SK-N-SH treated with all-trans-retinoic acid at 6 μM for 48 hours (cell line): ENCODE measurements at regions not wholly inside any gene's neighbourhood (a gene's known extent, or its start where the extent isn't known, plus 50 kb on each side); places are given as distances from the start of the nearest gene placed in this dataset.

ENCODE experiments used
- ATAC-seq: fragments of 200-7000 bp; cut with Tn5 transposase; 3 replicates; pipeline ENCODE4 v1.9.1; 2020; ENCODE audit warnings: mild to moderate bottlenecking, moderate library complexity
- ARNTL ChIP-seq: fragments of 450-650 bp; formaldehyde crosslinking; IDR thresholded peaks from 2 replicates; pipeline ENCODE4 v1.5.0; 2020; ENCODE audit warnings: low read depth, mild to moderate bottlenecking, moderate library complexity, borderline replicate concordance
- BACH2 ChIP-seq: fragments of 250-450 bp; sonication (Bioruptor Pico); IDR thresholded peaks from 2 replicates; pipeline ENCODE4 v1.9.0; 2021; ENCODE audit warnings: mild to moderate bottlenecking, borderline replicate concordance
- CSDC2 ChIP-seq: fragments of 250-450 bp; sonication (Bioruptor Pico); IDR thresholded peaks from 2 replicates; pipeline ENCODE4 v1.5.0; 2020; ENCODE audit warnings: mild to moderate bottlenecking, moderate library complexity
- ESRRG ChIP-seq: fragments of 250-450 bp; sonication (Bioruptor Pico); IDR thresholded peaks from 2 replicates; pipeline ENCODE4 v1.6.1; 2021; ENCODE audit warnings: mild to moderate bottlenecking
- GLIS3 ChIP-seq: fragments of 250-450 bp; sonication (Bioruptor Pico); IDR thresholded peaks from 2 replicates; pipeline ENCODE4 v1.5.0; 2020; ENCODE audit warnings: mild to moderate bottlenecking, moderate library complexity
- ISL1 ChIP-seq: fragments of 250-450 bp; sonication (Bioruptor Pico); IDR thresholded peaks from 2 replicates; pipeline ENCODE4 v2.1.2; 2022; ENCODE audit warnings: mild to moderate bottlenecking, moderate library complexity
- OSR1 ChIP-seq: fragments of 250-450 bp; sonication (Bioruptor Pico); IDR thresholded peaks from 2 replicates; pipeline ENCODE4 v1.8.0; 2022; ENCODE audit warnings: moderate library complexity, mild to moderate bottlenecking, inconsistent platforms
- PPARA ChIP-seq: fragments of 250-450 bp; sonication (Bioruptor Pico); IDR thresholded peaks from 2 replicates; pipeline ENCODE4 v1.5.0; 2020; ENCODE audit warnings: mild to moderate bottlenecking, borderline replicate concordance
- RARB ChIP-seq: fragments of 250-450 bp; sonication (Bioruptor Pico); IDR thresholded peaks from 2 replicates; pipeline ENCODE4 v1.8.0; 2021; ENCODE audit warnings: mild to moderate bottlenecking, moderate library complexity
- SNAI2 ChIP-seq: fragments of 250-450 bp; sonication (Bioruptor Pico); IDR thresholded peaks from 2 replicates; pipeline ENCODE4 v1.5.0; 2020; ENCODE audit warnings: mild to moderate bottlenecking, moderate library complexity
- TCF4 ChIP-seq: fragments of 250-450 bp; sonication (Bioruptor Pico); IDR thresholded peaks from 2 replicates; pipeline ENCODE4 v1.8.0; 2021; ENCODE audit warnings: mild to moderate bottlenecking, moderate library complexity, borderline replicate concordance
- TOX ChIP-seq: fragments of 250-450 bp; sonication (Bioruptor Pico); IDR thresholded peaks from 2 replicates; pipeline ENCODE4 v1.8.0; 2021; ENCODE audit warnings: mild to moderate bottlenecking, moderate library complexity, borderline replicate concordance
- ZC3H10 ChIP-seq: fragments of 250-450 bp; sonication (Bioruptor Pico); IDR thresholded peaks from 2 replicates; pipeline ENCODE4 v1.5.1; 2021; ENCODE audit warnings: mild to moderate bottlenecking, moderate library complexity
- ZFP3 ChIP-seq: fragments of 250-450 bp; sonication (Bioruptor Pico); IDR thresholded peaks from 2 replicates; pipeline ENCODE4 v1.5.0; 2020; ENCODE audit warnings: mild to moderate bottlenecking, moderate library complexity
- ZFP30 ChIP-seq: fragments of 450-650 bp; formaldehyde crosslinking; IDR thresholded peaks from 2 replicates; pipeline ENCODE4 v1.5.0; 2022; ENCODE audit warnings: mild to moderate bottlenecking, moderate library complexity
- ZNF565 ChIP-seq: fragments of 450-650 bp; formaldehyde crosslinking; conservative IDR thresholded peaks from 2 replicates; pipeline ENCODE4 v1.5.0; 2020; ENCODE audit warnings: low read depth, mild to moderate bottlenecking, moderate library complexity
- ZNF70 ChIP-seq: fragments of 450-650 bp; formaldehyde crosslinking; IDR thresholded peaks from 2 replicates; pipeline ENCODE4 v1.5.0; 2020; ENCODE audit warnings: mild to moderate bottlenecking, moderate library complexity
- ZNF8 ChIP-seq: fragments of 450-650 bp; formaldehyde crosslinking; IDR thresholded peaks from 2 replicates; pipeline ENCODE4 v1.5.0; 2020; ENCODE audit warnings: mild to moderate bottlenecking, moderate library complexity
- TF ChIP-seq, protein P1 (sequence below): fragments of 250-450 bp; sonication (Bioruptor Pico); IDR thresholded peaks from 2 replicates; pipeline ENCODE4 v1.5.0; 2020; ENCODE audit warnings: mild to moderate bottlenecking, moderate library complexity
- TF ChIP-seq, protein P2 (sequence below): fragments of 250-450 bp; sonication (Bioruptor Pico); IDR thresholded peaks from 2 replicates; pipeline ENCODE4 v1.5.1; 2021; ENCODE audit warnings: mild to moderate bottlenecking, moderate library complexity
- TF ChIP-seq, protein P3 (sequence below): fragments of 250-450 bp; sonication (Bioruptor Pico); IDR thresholded peaks from 2 replicates; pipeline ENCODE4 v1.8.0; 2020; ENCODE audit warnings: mild to moderate bottlenecking, moderate library complexity, borderline replicate concordance

DNA sequence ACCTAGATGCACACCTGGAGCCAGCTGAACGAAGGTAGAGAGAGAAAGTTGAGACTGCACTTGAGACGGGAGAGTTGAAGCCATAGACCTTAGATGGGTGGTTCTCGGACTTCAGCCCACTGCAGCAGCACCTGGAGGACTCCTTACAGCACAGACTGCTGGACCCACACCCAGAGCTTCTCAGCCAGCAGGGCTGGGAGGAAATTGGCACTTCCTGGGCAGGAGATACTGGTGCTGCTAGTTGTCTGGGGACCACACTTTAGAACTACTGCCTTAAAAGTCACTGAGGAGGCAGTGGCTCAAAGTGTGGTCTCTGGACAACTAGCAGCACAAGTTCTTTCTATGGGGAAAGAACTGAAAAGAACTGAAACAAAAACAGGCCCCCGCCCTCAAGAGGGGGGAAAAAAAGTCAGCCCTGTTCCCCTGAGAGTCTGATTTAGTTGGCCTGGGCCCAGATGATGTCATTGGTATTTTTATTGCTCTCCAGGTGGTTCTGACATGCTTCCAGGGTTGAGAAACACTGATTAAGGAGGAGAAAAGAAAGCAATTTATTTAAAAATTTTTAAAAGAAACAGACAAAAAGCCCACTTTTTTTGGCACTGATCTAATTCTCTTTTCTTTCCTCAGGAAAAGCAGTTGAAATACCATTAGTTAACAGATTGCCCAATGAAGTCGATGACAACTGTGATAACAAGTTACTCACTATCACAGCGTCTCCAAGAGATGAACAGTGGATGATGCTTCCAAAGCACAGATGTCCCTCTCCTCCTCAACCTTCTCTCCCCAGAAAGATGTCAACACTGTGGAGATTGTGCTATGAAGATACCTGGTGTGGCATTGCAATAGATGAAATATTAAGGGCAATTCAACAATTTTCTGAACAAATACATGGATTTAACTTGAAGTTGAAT lies 73.6 kb upstream of the ADAMTS16 start:
- no peak for ATAC-seq
- TF ChIP-seq, protein P1, sequence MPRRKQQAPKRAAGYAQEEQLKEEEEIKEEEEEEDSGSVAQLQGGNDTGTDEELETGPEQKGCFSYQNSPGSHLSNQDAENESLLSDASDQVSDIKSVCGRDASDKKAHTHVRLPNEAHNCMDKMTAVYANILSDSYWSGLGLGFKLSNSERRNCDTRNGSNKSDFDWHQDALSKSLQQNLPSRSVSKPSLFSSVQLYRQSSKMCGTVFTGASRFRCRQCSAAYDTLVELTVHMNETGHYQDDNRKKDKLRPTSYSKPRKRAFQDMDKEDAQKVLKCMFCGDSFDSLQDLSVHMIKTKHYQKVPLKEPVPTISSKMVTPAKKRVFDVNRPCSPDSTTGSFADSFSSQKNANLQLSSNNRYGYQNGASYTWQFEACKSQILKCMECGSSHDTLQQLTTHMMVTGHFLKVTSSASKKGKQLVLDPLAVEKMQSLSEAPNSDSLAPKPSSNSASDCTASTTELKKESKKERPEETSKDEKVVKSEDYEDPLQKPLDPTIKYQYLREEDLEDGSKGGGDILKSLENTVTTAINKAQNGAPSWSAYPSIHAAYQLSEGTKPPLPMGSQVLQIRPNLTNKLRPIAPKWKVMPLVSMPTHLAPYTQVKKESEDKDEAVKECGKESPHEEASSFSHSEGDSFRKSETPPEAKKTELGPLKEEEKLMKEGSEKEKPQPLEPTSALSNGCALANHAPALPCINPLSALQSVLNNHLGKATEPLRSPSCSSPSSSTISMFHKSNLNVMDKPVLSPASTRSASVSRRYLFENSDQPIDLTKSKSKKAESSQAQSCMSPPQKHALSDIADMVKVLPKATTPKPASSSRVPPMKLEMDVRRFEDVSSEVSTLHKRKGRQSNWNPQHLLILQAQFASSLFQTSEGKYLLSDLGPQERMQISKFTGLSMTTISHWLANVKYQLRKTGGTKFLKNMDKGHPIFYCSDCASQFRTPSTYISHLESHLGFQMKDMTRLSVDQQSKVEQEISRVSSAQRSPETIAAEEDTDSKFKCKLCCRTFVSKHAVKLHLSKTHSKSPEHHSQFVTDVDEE (CRISPR knock-in tag) = no peak
- TF ChIP-seq ISL1 = no peak
- no peak for TF ChIP-seq OSR1 (CRISPR knock-in tag)
- no peak for TF ChIP-seq CSDC2 (CRISPR knock-in tag)
- TF ChIP-seq ZNF8 = no peak
- TF ChIP-seq ZFP3 (CRISPR knock-in tag) = no peak
- TF ChIP-seq GLIS3 (CRISPR knock-in tag) = no peak
- no peak for TF ChIP-seq ZNF565
- TF ChIP-seq TOX (CRISPR knock-in tag) = no peak
- no peak for TF ChIP-seq SNAI2 (CRISPR knock-in tag)
- no peak for TF ChIP-seq TCF4 (CRISPR knock-in tag)
- no peak for TF ChIP-seq ESRRG
- TF ChIP-seq, protein P2, sequence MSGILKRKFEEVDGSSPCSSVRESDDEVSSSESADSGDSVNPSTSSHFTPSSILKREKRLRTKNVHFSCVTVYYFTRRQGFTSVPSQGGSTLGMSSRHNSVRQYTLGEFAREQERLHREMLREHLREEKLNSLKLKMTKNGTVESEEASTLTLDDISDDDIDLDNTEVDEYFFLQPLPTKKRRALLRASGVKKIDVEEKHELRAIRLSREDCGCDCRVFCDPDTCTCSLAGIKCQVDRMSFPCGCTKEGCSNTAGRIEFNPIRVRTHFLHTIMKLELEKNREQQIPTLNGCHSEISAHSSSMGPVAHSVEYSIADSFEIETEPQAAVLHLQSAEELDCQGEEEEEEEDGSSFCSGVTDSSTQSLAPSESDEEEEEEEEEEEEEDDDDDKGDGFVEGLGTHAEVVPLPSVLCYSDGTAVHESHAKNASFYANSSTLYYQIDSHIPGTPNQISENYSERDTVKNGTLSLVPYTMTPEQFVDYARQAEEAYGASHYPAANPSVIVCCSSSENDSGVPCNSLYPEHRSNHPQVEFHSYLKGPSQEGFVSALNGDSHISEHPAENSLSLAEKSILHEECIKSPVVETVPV (CRISPR knock-in tag) = no peak
- TF ChIP-seq ZFP30 (CRISPR knock-in tag) = no peak
- TF ChIP-seq RARB = no peak
- TF ChIP-seq ZC3H10 = no peak
- TF ChIP-seq ARNTL (CRISPR knock-in tag) = no peak
- TF ChIP-seq, all 23 proteins: peak for 0

DNA sequence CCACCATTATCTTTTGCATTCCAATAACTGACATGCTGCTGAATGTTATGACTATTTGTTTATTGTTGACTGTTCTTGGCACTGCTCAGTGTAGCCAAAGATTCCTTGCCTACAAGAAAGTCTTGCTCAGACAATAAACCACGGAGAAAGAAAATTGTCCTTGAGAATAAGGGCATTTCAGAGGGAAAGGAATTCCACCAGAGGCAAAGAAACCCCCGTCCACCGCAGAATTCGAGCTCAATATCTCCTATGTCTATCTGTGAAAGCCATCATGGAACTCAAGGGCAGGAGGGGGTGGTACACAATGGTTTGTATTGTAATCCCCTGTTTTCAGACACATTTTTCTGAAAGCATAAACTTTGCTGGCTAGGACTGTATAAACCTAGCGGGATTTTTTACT lies 70.3 kb upstream of the ADAMTS16 start:
- no peak for ATAC-seq
- TF ChIP-seq, protein P3, sequence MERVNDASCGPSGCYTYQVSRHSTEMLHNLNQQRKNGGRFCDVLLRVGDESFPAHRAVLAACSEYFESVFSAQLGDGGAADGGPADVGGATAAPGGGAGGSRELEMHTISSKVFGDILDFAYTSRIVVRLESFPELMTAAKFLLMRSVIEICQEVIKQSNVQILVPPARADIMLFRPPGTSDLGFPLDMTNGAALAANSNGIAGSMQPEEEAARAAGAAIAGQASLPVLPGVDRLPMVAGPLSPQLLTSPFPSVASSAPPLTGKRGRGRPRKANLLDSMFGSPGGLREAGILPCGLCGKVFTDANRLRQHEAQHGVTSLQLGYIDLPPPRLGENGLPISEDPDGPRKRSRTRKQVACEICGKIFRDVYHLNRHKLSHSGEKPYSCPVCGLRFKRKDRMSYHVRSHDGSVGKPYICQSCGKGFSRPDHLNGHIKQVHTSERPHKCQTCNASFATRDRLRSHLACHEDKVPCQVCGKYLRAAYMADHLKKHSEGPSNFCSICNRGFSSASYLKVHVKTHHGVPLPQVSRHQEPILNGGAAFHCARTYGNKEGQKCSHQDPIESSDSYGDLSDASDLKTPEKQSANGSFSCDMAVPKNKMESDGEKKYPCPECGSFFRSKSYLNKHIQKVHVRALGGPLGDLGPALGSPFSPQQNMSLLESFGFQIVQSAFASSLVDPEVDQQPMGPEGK (CRISPR knock-in tag) = no peak
- TF ChIP-seq BACH2 (CRISPR knock-in tag) (no peak), SNAI2 (CRISPR knock-in tag) (no peak), ZNF70 (CRISPR knock-in tag) (no peak), ZFP30 (CRISPR knock-in tag) (no peak), ZNF565 (no peak), ESRRG (no peak), TCF4 (CRISPR knock-in tag) (no peak), PPARA (CRISPR knock-in tag) (no peak), RARB (no peak), OSR1 (CRISPR knock-in tag) (no peak), ARNTL (CRISPR knock-in tag) (no peak), GLIS3 (CRISPR knock-in tag) (no peak)
- TF ChIP-seq, protein P1 (CRISPR knock-in tag) = no peak
- TF ChIP-seq, protein P2 (CRISPR knock-in tag) = no peak
- TF ChIP-seq, all 23 proteins: peak for 0
